ENCODE measurements at regions not wholly inside any gene's neighbourhood (a gene's known extent, or its start where the extent isn't known, plus 50 kb on each side); places are given as distances from the start of the nearest gene placed in this dataset.

GRCh38 chr11:112455791-112456190 is 195.1 kb upstream of the PLET1 start (continued):
- no peak for TF ChIP-seq REST (IDR thresholded peaks at IDR 0.05; ENCODE audit: low read depth)
- TF ChIP-seq SIN3A (IDR thresholded peaks at IDR 0.05; ENCODE audit: low read depth): no peak
- no peak for TF ChIP-seq ELF1 (IDR thresholded peaks at IDR 0.05; ENCODE audit: borderline replicate concordance, low read depth)

GRCh38 chr11:112457532-112457931 is 196.9 kb upstream of the PLET1 start:
- intact Hi-C loops (cut with micrococcal nuclease): no loop called here
- CTCF ChIA-PET: no interaction called here
- H3K4me3 ChIP-seq (replicated peaks in 1 of 2; ENCODE audit: low read depth in 1 of 2, low read length in 2 of 2): no peak overlapping the region
- TF ChIP-seq TCF7L2 (IDR thresholded peaks at IDR 0.05; ENCODE audit: borderline replicate concordance, extremely low read depth, insufficient read depth, insufficient read length): no peak
- no peak for TF ChIP-seq ELF1 (IDR thresholded peaks at IDR 0.05; ENCODE audit: borderline replicate concordance, low read depth)
- no peak for TF ChIP-seq EGR1 (IDR thresholded peaks at IDR 0.05; ENCODE audit: low read depth)
- TF ChIP-seq YY1 (IDR thresholded peaks at IDR 0.05; ENCODE audit: extremely low read depth, insufficient replicate concordance, low read depth, low read length): no peak
- TF ChIP-seq EZH2 (IDR thresholded peaks at IDR 0.05): no peak
- TF ChIP-seq SIN3A (IDR thresholded peaks at IDR 0.05; ENCODE audit: low read depth): no peak
- no peak for TF ChIP-seq ZFX (IDR thresholded peaks at IDR 0.05)
- TF ChIP-seq SP1 (IDR thresholded peaks at IDR 0.05; ENCODE audit: low read depth): no peak
- TF ChIP-seq ZNF274 (IDR thresholded peaks at IDR 0.05; ENCODE audit: low read depth, low read length): no peak
- no peak for TF ChIP-seq ATF3 (IDR thresholded peaks at IDR 0.05)
- TF ChIP-seq MAX (IDR thresholded peaks at IDR 0.05): no peak
- no peak for TF ChIP-seq ZBTB33 (IDR thresholded peaks at IDR 0.05; ENCODE audit: extremely low read depth, insufficient replicate concordance, low read length)
- no peak for TF ChIP-seq POLR2A (IDR thresholded peaks at IDR 0.05; ENCODE audit: borderline replicate concordance, extremely low read depth, insufficient read depth, insufficient read length)
- no peak for TF ChIP-seq CBX3 (IDR thresholded peaks at IDR 0.05; ENCODE audit: low read depth)
- TF ChIP-seq RAD21 (IDR thresholded peaks at IDR 0.05; ENCODE audit: low read depth): no peak
- TF ChIP-seq CEBPB (IDR thresholded peaks at IDR 0.05; ENCODE audit: low read depth): no peak
- TF ChIP-seq CTCF (IDR thresholded peaks at IDR 0.05 in 2 of 3, conservative IDR thresholded peaks at IDR 0.05 in 1 of 3; ENCODE audit: borderline replicate concordance in 1 of 3, insufficient read depth in 1 of 3, low read depth in 2 of 3, low read length in 2 of 3): no peak

More at GRCh38 chr11:112457532-112457931, 196.9 kb upstream of the PLET1 start:
- no peaks in the 10 kb centered on the region for H3K27me3 ChIP-seq (ENCODE audit: insufficient read depth, low read length)
- H4K20me1 ChIP-seq (ENCODE audit: insufficient read depth): no peaks in the 10 kb centered on the region
- H3K27ac ChIP-seq (ENCODE audit: low read depth, low read length): no peak overlapping the region
- ChIA-PET RAD21 (ENCODE audit: low non-redundant PET in 1 of 2, low total read pairs in 2 of 2, uncharacterized antibody in 2 of 2, unreplicated experiment in 2 of 2) (no interaction called here), POLR2A (no interaction called here)
- no peaks in the 10 kb centered on the region for H3K9me2 ChIP-seq (ENCODE audit: insufficient read depth)
- DNase-seq (ENCODE audit: low read depth, low spot score) (no peak), ATAC-seq (no peak)
- H3K79me2 ChIP-seq (ENCODE audit: insufficient read depth, low read length): no peaks in the 10 kb centered on the region
- no TSS peak for BruUV-seq (replicated peaks)
- H3K9ac ChIP-seq (ENCODE audit: low read length): no peak overlapping the region
- no peaks in the 10 kb centered on the region for H3K9me3 ChIP-seq (ENCODE audit: control insufficient read depth in 1 of 2, insufficient read depth in 1 of 2, low read depth in 1 of 2, low read length in 2 of 2)
- no peaks in the 10 kb centered on the region for H3K4me1 ChIP-seq (ENCODE audit: control insufficient read depth in 1 of 2, insufficient read depth in 2 of 2, low read length in 2 of 2)
- H3K4me2 ChIP-seq (ENCODE audit: low read length): no peak overlapping the region
- H3K36me3 ChIP-seq (ENCODE audit: control insufficient read depth in 1 of 2, insufficient read depth in 2 of 2, low read length in 2 of 2): no peaks in the 10 kb centered on the region
- no peak overlapping the region for H2AFZ ChIP-seq (ENCODE audit: low read depth, low read length, poor library complexity, severe bottlenecking)

Measured in HCT116 (cell line).